ENCODE measurements at regions not wholly inside any gene's neighbourhood (a gene's known extent, or its start where the extent isn't known, plus 50 kb on each side); places are given as distances from the start of the nearest gene placed in this dataset.

- no peak overlapping the region for H3K9ac ChIP-seq (ENCODE audit: insufficient read depth, low read depth, low read length)
- ChIA-PET CTCF (ENCODE audit: low intra/inter-chr PET ratio, low total read pairs) (no interaction called here), POLR2A (no interaction called here)
- no peaks in the 10 kb centered on the region for H4K20me1 ChIP-seq (ENCODE audit: insufficient read depth, low read length)
- DNase-seq (ENCODE audit: low spot score) (no peak), FAIRE-seq (no peak), ATAC-seq (no peak)
- H3K27ac ChIP-seq (ENCODE audit: extremely low read length, insufficient read depth, low read length): no peak overlapping the region
- no peaks in the 10 kb centered on the region for H3K4me1 ChIP-seq (ENCODE audit: insufficient read depth, low read length)
- WGBS (ENCODE audit: low lambda C conversion rate): 7% methylated on average over 3 of the region's 5 CpGs
- H3K36me3 ChIP-seq (replicated peaks in 1 of 2; ENCODE audit: control insufficient read depth in 1 of 2, insufficient read depth in 2 of 2, low read length in 2 of 2): no peaks in the 10 kb centered on the region
- TF ChIP-seq ZNF30 (CRISPR knock-in tag; IDR thresholded peaks at IDR 0.05): no peak
- no peak for TF ChIP-seq GTF2F1 (IDR thresholded peaks at IDR 0.05; ENCODE audit: low read length)
- no peak for TF ChIP-seq ZNF709 (CRISPR knock-in tag; IDR thresholded peaks at IDR 0.05)
- no peak for TF ChIP-seq ZNF577 (CRISPR knock-in tag; IDR thresholded peaks at IDR 0.05; ENCODE audit: borderline replicate concordance, low read depth)
- TF ChIP-seq, protein P1, sequence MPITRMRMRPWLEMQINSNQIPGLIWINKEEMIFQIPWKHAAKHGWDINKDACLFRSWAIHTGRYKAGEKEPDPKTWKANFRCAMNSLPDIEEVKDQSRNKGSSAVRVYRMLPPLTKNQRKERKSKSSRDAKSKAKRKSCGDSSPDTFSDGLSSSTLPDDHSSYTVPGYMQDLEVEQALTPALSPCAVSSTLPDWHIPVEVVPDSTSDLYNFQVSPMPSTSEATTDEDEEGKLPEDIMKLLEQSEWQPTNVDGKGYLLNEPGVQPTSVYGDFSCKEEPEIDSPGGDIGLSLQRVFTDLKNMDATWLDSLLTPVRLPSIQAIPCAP (CRISPR knock-in tag; IDR thresholded peaks at IDR 0.05; ENCODE audit: low read depth): no peak
- TF ChIP-seq ATF7-NPFF (CRISPR knock-in tag; IDR thresholded peaks at IDR 0.05; ENCODE audit: low read depth): no peak
- no peak for TF ChIP-seq KDM4B (CRISPR knock-in tag; IDR thresholded peaks at IDR 0.05)
- TF ChIP-seq REXO4 (CRISPR knock-in tag; IDR thresholded peaks at IDR 0.05; ENCODE audit: borderline replicate concordance): no peak
- no peak for TF ChIP-seq IRF9 (CRISPR knock-in tag; IDR thresholded peaks at IDR 0.05; ENCODE audit: borderline replicate concordance)
- TF ChIP-seq ZNF777 (CRISPR knock-in tag; IDR thresholded peaks at IDR 0.05): no peak
- TF ChIP-seq TRAFD1 (CRISPR knock-in tag; IDR thresholded peaks at IDR 0.05; ENCODE audit: borderline replicate concordance): no peak
- no peak for TF ChIP-seq GLMP (CRISPR knock-in tag; IDR thresholded peaks at IDR 0.05; ENCODE audit: borderline replicate concordance)
- no peak for TF ChIP-seq ZNF766 (CRISPR knock-in tag; IDR thresholded peaks at IDR 0.05; ENCODE audit: borderline replicate concordance)
- no peak for TF ChIP-seq ZNF12 (CRISPR knock-in tag; IDR thresholded peaks at IDR 0.05)
- no peak for TF ChIP-seq ZNF224 (CRISPR knock-in tag; IDR thresholded peaks at IDR 0.05)
- no peak for TF ChIP-seq ZFAT (CRISPR knock-in tag; conservative IDR thresholded peaks at IDR 0.05)
- TF ChIP-seq ZNF121 (CRISPR knock-in tag; IDR thresholded peaks at IDR 0.05): no peak
- TF ChIP-seq, protein P2, sequence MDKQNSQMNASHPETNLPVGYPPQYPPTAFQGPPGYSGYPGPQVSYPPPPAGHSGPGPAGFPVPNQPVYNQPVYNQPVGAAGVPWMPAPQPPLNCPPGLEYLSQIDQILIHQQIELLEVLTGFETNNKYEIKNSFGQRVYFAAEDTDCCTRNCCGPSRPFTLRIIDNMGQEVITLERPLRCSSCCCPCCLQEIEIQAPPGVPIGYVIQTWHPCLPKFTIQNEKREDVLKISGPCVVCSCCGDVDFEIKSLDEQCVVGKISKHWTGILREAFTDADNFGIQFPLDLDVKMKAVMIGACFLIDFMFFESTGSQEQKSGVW (CRISPR knock-in tag; IDR thresholded peaks at IDR 0.05; ENCODE audit: borderline replicate concordance): no peak
- no peak for TF ChIP-seq PTBP1 (IDR thresholded peaks at IDR 0.05; ENCODE audit: low read depth, low read length, poor library complexity, severe bottlenecking)
- no peak for TF ChIP-seq ZNF644 (CRISPR knock-in tag; IDR thresholded peaks at IDR 0.05; ENCODE audit: low read depth)
- no peak overlapping the region for H3K4me2 ChIP-seq (ENCODE audit: low read depth, low read length)
- intact Hi-C loops (cut with micrococcal nuclease; ENCODE audit: unreplicated experiment) (no loop called here), in situ Hi-C loops (cut with HindIII; ENCODE audit: extremely low pct_ligation_motif_present, low pct_unique_long_range_greater_than_20kb) (no loop called here)
- no peak overlapping the region for H3K4me3 ChIP-seq (replicated peaks in 1 of 3; ENCODE audit: insufficient read depth in 1 of 3, low read depth in 2 of 3, low read length in 3 of 3)
- H3K27me3 ChIP-seq (ENCODE audit: control insufficient read depth in 1 of 2, insufficient read depth in 2 of 2, low read length in 2 of 2): no peaks in the 10 kb centered on the region
- BruUV-seq (replicated peaks): no TSS peak
- no peaks in the 10 kb centered on the region for H3K79me2 ChIP-seq (ENCODE audit: insufficient read depth, low read length)
- no peaks in the 10 kb centered on the region for H3K9me3 ChIP-seq (ENCODE audit: low read length)
- H2AFZ ChIP-seq (ENCODE audit: low read length): no peak overlapping the region
These were observed 326.4 kb downstream of the SMAD2 start for GRCh38 chr18:47604021-47604420.
